DND-41 (cell line): ENCODE measurements at regions not wholly inside any gene's neighbourhood (a gene's known extent, or its start where the extent isn't known, plus 50 kb on each side); places are given as distances from the start of the nearest gene placed in this dataset.
A peak's percentile ranks its signal among the peaks of the same experiment; 100 is the strongest.

Experiments
- ATAC-seq: fragments of 200-7000 bp; cut with Tn5 transposase; 3 replicates; pipeline ENCODE4 v1.9.1; 2021; ENCODE audit warnings: low read depth; ENCODE audit not compliant: insufficient read depth
- DNase-seq: peaks from one replicate; pipeline ENCODE4 v3.0.0-alpha.2; 2020
- H2AFZ ChIP-seq: 2 replicates; pipeline ENCODE4 v1.6.0; 2012; ENCODE audit warnings: low read depth, low read length
- H3K27ac ChIP-seq: 2 replicates; pipeline ENCODE4 v1.5.1; 2012; ENCODE audit warnings: low read length, inconsistent platforms
- H3K27me3 ChIP-seq: fragments of 200-600 bp; sonication (generic); 2 replicates; pipeline ENCODE4 v1.6.0; 2012; ENCODE audit warnings: low read length, mild to moderate bottlenecking, inconsistent platforms; ENCODE audit not compliant: insufficient read depth, poor library complexity
- H3K36me3 ChIP-seq: 2 replicates; pipeline ENCODE4 v1.5.1; 2012; ENCODE audit warnings: low read length, inconsistent platforms; ENCODE audit not compliant: insufficient read depth
- H3K4me1 ChIP-seq: 2 replicates; pipeline ENCODE4 v1.5.1; 2012; ENCODE audit warnings: mild to moderate bottlenecking, low read length; ENCODE audit not compliant: insufficient read depth
- H3K4me2 ChIP-seq: 2 replicates; pipeline ENCODE4 v1.6.0; 2012; ENCODE audit warnings: mild to moderate bottlenecking, moderate library complexity, low read length, inconsistent platforms; ENCODE audit not compliant: insufficient read depth
- H3K4me3 ChIP-seq, 2 experiments: fragments of 200-600 bp in 1 of 2; shearing (Covaris generic) in 1 of 2; 2 replicates each; pipeline ENCODE4 v1.5.1; 2012 to 2016; ENCODE audit warnings: inconsistent platforms in 2 of 2, low read length in 2 of 2, mild to moderate bottlenecking in 2 of 2, low read depth in 1 of 2, moderate library complexity in 1 of 2
- H3K79me2 ChIP-seq: 2 replicates; pipeline ENCODE4 v1.6.0; 2012; ENCODE audit warnings: low read length, inconsistent platforms; ENCODE audit not compliant: insufficient read depth
- H3K9ac ChIP-seq: 2 replicates; pipeline ENCODE4 v1.6.0; 2012; ENCODE audit warnings: low read depth, mild to moderate bottlenecking, inconsistent platforms, low read length, moderate library complexity
- H3K9me3 ChIP-seq: 2 replicates; pipeline ENCODE4 v1.5.1; 2012; ENCODE audit warnings: low read length, moderate library complexity, mild to moderate bottlenecking, inconsistent platforms; ENCODE audit not compliant: insufficient read depth, severe bottlenecking
- H4K20me1 ChIP-seq: 2 replicates; pipeline ENCODE4 v1.6.0; 2012; ENCODE audit warnings: low read length; ENCODE audit not compliant: insufficient read depth
- EZH2 ChIP-seq: IDR thresholded peaks from 3 replicates; pipeline ENCODE4 v1.6.1; 2012; ENCODE audit warnings: borderline replicate concordance, low read depth, mild to moderate bottlenecking, moderate library complexity, low read length, inconsistent platforms; ENCODE audit not compliant: severe bottlenecking
- TF ChIP-seq, protein P1 (sequence below): IDR thresholded peaks from 2 replicates; pipeline ENCODE4 v1.5.1; 2012; ENCODE audit warnings: borderline replicate concordance, low read length, moderate library complexity, mild to moderate bottlenecking; ENCODE audit not compliant: poor library complexity, severe bottlenecking; ENCODE audit errors: extremely low read depth

DNA sequence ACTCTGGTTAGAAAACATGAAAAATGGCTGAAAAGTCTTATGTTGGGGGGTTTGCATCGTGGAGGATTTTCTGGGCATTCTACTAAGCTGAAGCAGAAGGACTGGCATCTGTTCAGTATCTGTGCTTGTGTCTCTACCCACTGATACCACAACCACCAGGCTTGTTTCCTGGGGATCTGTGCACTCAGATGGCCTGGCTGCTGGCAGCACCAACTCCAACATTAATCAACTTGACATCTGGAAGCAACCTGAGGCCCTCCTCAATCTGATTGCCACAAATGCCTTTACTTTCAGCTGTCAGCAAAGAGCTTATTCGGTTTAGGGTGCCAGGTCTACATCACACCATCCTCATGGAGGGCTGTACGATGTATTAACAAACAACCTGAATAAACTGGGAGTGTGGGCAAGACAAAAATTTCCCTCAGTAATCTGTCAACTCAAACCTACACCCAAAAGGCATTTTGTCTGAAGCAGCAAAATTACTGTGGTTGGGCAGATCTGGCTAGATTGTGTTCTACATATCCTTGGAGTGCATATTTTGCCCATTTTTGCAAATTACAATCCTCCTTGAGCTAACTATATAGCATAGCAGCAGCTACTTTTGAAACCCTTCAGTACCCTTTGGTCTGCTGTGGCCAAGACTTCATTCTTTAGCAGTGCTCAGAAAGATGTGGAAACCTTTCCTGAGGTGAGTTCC, 74.6 kb downstream of the FOXD1 start:
- Histone ChIP-seq H3K27ac (no peak overlapping the region), H4K20me1 (no peaks in the 10 kb centered on the region), H3K79me2 (no peaks in the 10 kb centered on the region), H3K9ac (no peak overlapping the region), H3K4me2 (no peak overlapping the region), H3K36me3 (no peaks in the 10 kb centered on the region), H3K9me3 (no peaks in the 10 kb centered on the region), H3K27me3 (no peaks in the 10 kb centered on the region), H3K4me1 (peaks cover 12% of the 10 kb centered on the region), H2AFZ (no peak overlapping the region), H3K4me3 (no peak overlapping the region)
- DNase-seq (peak; percentile 53), ATAC-seq (peak; percentile 93)
- TF ChIP-seq, protein P1, sequence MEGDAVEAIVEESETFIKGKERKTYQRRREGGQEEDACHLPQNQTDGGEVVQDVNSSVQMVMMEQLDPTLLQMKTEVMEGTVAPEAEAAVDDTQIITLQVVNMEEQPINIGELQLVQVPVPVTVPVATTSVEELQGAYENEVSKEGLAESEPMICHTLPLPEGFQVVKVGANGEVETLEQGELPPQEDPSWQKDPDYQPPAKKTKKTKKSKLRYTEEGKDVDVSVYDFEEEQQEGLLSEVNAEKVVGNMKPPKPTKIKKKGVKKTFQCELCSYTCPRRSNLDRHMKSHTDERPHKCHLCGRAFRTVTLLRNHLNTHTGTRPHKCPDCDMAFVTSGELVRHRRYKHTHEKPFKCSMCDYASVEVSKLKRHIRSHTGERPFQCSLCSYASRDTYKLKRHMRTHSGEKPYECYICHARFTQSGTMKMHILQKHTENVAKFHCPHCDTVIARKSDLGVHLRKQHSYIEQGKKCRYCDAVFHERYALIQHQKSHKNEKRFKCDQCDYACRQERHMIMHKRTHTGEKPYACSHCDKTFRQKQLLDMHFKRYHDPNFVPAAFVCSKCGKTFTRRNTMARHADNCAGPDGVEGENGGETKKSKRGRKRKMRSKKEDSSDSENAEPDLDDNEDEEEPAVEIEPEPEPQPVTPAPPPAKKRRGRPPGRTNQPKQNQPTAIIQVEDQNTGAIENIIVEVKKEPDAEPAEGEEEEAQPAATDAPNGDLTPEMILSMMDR, result no peak
- TF ChIP-seq EZH2, result no peak

DNA sequence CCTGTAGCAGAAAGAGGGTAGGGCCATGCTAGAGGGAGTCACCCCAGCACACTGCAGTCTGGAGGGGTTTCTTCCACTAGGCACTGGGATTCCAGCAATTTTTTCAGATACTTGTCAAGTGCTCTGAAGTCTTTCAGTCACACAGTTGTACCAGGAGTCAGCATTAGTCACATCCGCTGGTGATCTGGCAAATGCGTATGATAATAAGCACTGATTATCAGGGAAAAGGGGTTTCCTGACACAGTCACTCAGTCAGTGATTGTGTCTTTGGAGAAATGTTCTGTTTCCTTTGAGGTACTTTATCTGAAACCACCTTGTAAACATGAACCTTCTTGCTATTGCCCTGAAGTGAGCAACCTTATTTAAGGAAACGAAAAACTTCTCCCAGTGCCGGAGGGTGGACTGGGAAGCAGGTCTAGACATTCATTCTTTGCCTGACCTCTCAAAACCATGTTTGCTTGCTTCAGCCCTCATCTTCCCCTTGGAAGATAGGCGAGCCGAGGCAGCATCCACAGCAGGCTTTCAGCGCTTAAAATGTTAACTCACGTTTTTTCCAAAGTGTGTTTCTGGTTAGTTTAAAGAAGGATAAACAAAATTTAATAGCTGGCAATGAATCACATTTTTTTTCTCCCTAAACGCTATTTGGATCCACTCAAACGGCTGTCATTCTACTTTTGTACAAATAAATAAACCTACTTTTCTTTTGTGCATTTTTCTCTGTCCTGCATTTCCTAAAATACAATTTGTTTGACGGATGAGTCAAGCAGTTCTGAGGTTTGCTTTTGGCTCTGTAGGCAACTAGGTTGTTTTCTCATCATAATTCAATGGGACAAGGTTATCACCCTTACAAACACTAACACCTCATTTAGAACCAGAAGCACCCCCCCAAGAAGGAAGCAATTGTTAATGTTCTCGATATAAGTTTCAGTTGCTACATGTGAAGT, 77.7 kb downstream of the FOXD1 start:
- Histone ChIP-seq H3K9me3 (no peaks in the 10 kb centered on the region), H3K4me3 (no peak overlapping the region), H4K20me1 (no peaks in the 10 kb centered on the region), H3K36me3 (no peaks in the 10 kb centered on the region), H3K27ac (no peak overlapping the region), H3K4me1 (peaks cover 12% of the 10 kb centered on the region), H3K27me3 (no peaks in the 10 kb centered on the region), H3K4me2 (no peak overlapping the region), H2AFZ (no peak overlapping the region), H3K79me2 (no peaks in the 10 kb centered on the region), H3K9ac (no peak overlapping the region)
- DNase-seq (no peak), ATAC-seq (no peak)
- TF ChIP-seq, protein P1, result no peak

DNA sequence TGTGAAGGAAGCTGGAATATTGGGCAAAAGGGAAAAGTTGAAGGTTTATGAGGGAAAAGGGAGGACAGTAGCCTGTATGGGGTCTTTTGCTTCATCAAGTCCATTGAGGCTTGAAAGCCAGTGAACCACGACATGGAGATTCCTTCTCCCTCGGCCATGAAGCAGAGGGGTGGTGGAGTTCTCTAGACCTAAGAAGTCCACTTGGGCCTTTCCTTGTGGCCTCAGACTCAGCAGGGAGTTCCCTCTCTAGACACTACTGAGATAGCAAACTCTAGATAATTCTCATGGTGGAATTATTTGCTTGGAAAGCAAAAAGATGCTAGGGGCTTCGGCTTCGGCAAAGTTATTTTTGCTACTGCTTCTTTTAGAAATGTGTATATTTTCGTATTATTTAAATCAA, 78.5 kb downstream of the FOXD1 start:
- H3K36me3 ChIP-seq, result no peaks in the 10 kb centered on the region
- no peaks in the 10 kb centered on the region for H4K20me1 ChIP-seq
- no peaks in the 10 kb centered on the region for H3K9me3 ChIP-seq
- no peak overlapping the region for H3K27ac ChIP-seq
- H3K4me2 ChIP-seq, result no peak overlapping the region
- no peak overlapping the region for H3K9ac ChIP-seq
- no peaks in the 10 kb centered on the region for H3K27me3 ChIP-seq
- DNase-seq (no peak), ATAC-seq (no peak)
- H3K4me3 ChIP-seq, result no peak overlapping the region
- H2AFZ ChIP-seq, result no peak overlapping the region
- TF ChIP-seq, protein P1, result no peak
- no peak for TF ChIP-seq EZH2
- H3K4me1 ChIP-seq, result peaks cover 12% of the 10 kb centered on the region
- H3K79me2 ChIP-seq, result no peaks in the 10 kb centered on the region
